ENCODE measurements at regions not wholly inside any gene's neighbourhood (a gene's known extent, or its start where the extent isn't known, plus 50 kb on each side); places are given as distances from the start of the nearest gene placed in this dataset.

DNA sequence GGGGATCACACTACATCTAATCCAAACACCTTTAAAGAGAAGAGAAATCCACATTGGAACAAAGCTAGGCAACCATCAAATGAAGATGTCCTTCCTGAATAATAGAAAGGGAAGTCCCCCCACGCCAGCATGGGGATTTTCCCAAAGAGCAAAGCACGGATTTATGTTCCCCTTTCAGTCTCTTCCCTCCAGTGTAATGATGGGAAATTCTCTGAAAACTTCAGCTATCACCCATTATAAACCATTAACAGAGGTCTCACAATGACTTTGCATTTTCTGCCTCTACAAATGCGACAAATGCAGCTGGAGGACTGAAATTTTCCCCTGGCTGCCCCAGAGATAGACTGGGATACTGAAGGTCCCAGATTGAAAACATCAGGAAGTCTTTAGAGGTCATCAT, 368.7 kb downstream of the EFNA5 start:
- no peak for TF ChIP-seq GLIS3 (CRISPR knock-in tag; IDR thresholded peaks at IDR 0.05)
- TF ChIP-seq ZNF8 (CRISPR knock-in tag; IDR thresholded peaks at IDR 0.05) = no peak
- TF ChIP-seq, protein P1, sequence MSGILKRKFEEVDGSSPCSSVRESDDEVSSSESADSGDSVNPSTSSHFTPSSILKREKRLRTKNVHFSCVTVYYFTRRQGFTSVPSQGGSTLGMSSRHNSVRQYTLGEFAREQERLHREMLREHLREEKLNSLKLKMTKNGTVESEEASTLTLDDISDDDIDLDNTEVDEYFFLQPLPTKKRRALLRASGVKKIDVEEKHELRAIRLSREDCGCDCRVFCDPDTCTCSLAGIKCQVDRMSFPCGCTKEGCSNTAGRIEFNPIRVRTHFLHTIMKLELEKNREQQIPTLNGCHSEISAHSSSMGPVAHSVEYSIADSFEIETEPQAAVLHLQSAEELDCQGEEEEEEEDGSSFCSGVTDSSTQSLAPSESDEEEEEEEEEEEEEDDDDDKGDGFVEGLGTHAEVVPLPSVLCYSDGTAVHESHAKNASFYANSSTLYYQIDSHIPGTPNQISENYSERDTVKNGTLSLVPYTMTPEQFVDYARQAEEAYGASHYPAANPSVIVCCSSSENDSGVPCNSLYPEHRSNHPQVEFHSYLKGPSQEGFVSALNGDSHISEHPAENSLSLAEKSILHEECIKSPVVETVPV (CRISPR knock-in tag; IDR thresholded peaks at IDR 0.05) = no peak
- no peak for TF ChIP-seq ZNF565 (CRISPR knock-in tag; conservative IDR thresholded peaks at IDR 0.05; ENCODE audit: low read depth)
- TF ChIP-seq ZFP3 (CRISPR knock-in tag; IDR thresholded peaks at IDR 0.05) = no peak
- no peak for TF ChIP-seq CSDC2 (CRISPR knock-in tag; IDR thresholded peaks at IDR 0.05)
- no peak for TF ChIP-seq TOX (CRISPR knock-in tag; IDR thresholded peaks at IDR 0.05; ENCODE audit: borderline replicate concordance)
- no peak for TF ChIP-seq ZFP30 (CRISPR knock-in tag; IDR thresholded peaks at IDR 0.05)
- TF ChIP-seq PPARA (CRISPR knock-in tag; IDR thresholded peaks at IDR 0.05; ENCODE audit: borderline replicate concordance) = no peak
- TF ChIP-seq, protein P2, sequence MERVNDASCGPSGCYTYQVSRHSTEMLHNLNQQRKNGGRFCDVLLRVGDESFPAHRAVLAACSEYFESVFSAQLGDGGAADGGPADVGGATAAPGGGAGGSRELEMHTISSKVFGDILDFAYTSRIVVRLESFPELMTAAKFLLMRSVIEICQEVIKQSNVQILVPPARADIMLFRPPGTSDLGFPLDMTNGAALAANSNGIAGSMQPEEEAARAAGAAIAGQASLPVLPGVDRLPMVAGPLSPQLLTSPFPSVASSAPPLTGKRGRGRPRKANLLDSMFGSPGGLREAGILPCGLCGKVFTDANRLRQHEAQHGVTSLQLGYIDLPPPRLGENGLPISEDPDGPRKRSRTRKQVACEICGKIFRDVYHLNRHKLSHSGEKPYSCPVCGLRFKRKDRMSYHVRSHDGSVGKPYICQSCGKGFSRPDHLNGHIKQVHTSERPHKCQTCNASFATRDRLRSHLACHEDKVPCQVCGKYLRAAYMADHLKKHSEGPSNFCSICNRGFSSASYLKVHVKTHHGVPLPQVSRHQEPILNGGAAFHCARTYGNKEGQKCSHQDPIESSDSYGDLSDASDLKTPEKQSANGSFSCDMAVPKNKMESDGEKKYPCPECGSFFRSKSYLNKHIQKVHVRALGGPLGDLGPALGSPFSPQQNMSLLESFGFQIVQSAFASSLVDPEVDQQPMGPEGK (CRISPR knock-in tag; IDR thresholded peaks at IDR 0.05; ENCODE audit: borderline replicate concordance) = no peak
- no peak for TF ChIP-seq ARNTL (CRISPR knock-in tag; IDR thresholded peaks at IDR 0.05; ENCODE audit: borderline replicate concordance, low read depth)
- TF ChIP-seq, protein P3, sequence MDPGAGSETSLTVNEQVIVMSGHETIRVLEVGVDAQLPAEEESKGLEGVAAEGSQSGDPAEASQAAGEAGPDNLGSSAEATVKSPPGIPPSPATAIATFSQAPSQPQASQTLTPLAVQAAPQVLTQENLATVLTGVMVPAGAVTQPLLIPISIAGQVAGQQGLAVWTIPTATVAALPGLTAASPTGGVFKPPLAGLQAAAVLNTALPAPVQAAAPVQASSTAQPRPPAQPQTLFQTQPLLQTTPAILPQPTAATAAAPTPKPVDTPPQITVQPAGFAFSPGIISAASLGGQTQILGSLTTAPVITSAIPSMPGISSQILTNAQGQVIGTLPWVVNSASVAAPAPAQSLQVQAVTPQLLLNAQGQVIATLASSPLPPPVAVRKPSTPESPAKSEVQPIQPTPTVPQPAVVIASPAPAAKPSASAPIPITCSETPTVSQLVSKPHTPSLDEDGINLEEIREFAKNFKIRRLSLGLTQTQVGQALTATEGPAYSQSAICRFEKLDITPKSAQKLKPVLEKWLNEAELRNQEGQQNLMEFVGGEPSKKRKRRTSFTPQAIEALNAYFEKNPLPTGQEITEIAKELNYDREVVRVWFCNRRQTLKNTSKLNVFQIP (CRISPR knock-in tag; IDR thresholded peaks at IDR 0.05; ENCODE audit: borderline replicate concordance, low read depth) = no peak
- no peak for TF ChIP-seq ZC3H10 (CRISPR knock-in tag; IDR thresholded peaks at IDR 0.05)
- TF ChIP-seq, protein P4, sequence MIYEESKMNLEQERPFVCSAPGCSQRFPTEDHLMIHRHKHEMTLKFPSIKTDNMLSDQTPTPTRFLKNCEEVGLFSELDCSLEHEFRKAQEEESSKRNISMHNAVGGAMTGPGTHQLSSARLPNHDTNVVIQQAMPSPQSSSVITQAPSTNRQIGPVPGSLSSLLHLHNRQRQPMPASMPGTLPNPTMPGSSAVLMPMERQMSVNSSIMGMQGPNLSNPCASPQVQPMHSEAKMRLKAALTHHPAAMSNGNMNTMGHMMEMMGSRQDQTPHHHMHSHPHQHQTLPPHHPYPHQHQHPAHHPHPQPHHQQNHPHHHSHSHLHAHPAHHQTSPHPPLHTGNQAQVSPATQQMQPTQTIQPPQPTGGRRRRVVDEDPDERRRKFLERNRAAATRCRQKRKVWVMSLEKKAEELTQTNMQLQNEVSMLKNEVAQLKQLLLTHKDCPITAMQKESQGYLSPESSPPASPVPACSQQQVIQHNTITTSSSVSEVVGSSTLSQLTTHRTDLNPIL (CRISPR knock-in tag; IDR thresholded peaks at IDR 0.05; ENCODE audit: low read depth) = no peak
- no peak for TF ChIP-seq TCF4 (CRISPR knock-in tag; IDR thresholded peaks at IDR 0.05; ENCODE audit: borderline replicate concordance)
- TF ChIP-seq ISL1 (CRISPR knock-in tag; IDR thresholded peaks at IDR 0.05) = no peak
- TF ChIP-seq OSR1 (CRISPR knock-in tag; IDR thresholded peaks at IDR 0.05) = no peak
- no peak for TF ChIP-seq SNAI2 (CRISPR knock-in tag; IDR thresholded peaks at IDR 0.05)
- no peak for ATAC-seq

DNA sequence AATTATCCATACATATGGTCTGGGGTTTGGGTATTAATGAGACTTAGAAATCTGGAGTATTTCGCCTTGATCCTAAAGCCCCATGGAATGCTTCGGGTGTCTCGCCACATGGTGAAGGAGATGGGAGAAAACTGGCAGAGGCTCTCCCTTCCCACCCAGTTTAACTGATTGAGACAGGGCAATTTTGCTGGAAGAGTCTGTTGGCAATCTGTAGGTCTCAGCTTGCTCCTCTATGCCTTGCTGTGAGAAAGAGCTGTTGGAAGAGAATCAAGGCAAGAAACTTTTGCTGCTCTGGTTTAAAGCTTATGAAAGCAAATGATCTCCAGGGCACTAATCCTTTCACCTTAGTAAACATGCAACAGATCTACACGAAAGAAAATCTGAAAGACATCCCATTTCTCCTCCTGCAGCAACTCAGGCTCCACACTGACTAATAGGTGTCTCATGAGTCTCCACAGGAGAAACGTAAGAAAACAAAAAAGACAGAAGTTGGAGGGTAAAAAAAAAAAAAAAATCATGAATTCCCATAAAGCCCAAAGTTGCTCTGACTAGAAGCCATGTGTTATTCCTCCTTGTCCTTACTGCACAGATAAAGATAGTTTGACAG, 369.9 kb downstream of the EFNA5 start:
- no peak for ATAC-seq
- TF ChIP-seq ZC3H10 (CRISPR knock-in tag; IDR thresholded peaks at IDR 0.05) (no peak), ARNTL (CRISPR knock-in tag; IDR thresholded peaks at IDR 0.05; ENCODE audit: borderline replicate concordance, low read depth) (no peak), ZNF8 (CRISPR knock-in tag; IDR thresholded peaks at IDR 0.05) (no peak), RARB (CRISPR knock-in tag; IDR thresholded peaks at IDR 0.05) (no peak), ESRRG (CRISPR knock-in tag; IDR thresholded peaks at IDR 0.05) (no peak), ZFP3 (CRISPR knock-in tag; IDR thresholded peaks at IDR 0.05) (no peak)
- TF ChIP-seq, protein P3 (CRISPR knock-in tag; IDR thresholded peaks at IDR 0.05; ENCODE audit: borderline replicate concordance, low read depth) = no peak

DNA sequence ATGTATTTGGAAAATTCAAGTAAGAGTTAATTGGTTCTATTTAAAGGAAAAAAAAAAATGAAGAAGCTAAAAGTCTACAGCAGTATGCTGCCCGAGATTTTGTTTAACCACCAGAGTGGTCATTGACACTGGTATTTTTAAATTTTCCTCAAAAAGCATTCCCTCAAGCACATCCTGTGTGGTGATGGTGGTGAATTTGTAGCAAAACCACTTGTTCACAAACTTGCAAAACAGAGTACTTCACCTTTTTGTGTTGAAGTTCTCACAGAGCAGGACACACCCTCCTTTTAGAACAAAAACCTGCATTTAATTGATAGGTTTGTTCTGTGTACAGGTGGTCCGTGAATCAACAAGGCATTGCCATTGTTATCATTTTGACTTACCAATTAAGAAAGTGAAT, 374.2 kb downstream of the EFNA5 start:
- no peak for ATAC-seq
- no peak for TF ChIP-seq ISL1 (CRISPR knock-in tag; IDR thresholded peaks at IDR 0.05)
- TF ChIP-seq, protein P5, sequence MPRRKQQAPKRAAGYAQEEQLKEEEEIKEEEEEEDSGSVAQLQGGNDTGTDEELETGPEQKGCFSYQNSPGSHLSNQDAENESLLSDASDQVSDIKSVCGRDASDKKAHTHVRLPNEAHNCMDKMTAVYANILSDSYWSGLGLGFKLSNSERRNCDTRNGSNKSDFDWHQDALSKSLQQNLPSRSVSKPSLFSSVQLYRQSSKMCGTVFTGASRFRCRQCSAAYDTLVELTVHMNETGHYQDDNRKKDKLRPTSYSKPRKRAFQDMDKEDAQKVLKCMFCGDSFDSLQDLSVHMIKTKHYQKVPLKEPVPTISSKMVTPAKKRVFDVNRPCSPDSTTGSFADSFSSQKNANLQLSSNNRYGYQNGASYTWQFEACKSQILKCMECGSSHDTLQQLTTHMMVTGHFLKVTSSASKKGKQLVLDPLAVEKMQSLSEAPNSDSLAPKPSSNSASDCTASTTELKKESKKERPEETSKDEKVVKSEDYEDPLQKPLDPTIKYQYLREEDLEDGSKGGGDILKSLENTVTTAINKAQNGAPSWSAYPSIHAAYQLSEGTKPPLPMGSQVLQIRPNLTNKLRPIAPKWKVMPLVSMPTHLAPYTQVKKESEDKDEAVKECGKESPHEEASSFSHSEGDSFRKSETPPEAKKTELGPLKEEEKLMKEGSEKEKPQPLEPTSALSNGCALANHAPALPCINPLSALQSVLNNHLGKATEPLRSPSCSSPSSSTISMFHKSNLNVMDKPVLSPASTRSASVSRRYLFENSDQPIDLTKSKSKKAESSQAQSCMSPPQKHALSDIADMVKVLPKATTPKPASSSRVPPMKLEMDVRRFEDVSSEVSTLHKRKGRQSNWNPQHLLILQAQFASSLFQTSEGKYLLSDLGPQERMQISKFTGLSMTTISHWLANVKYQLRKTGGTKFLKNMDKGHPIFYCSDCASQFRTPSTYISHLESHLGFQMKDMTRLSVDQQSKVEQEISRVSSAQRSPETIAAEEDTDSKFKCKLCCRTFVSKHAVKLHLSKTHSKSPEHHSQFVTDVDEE (CRISPR knock-in tag; IDR thresholded peaks at IDR 0.05) = no peak
- no peak for TF ChIP-seq TCF4 (CRISPR knock-in tag; IDR thresholded peaks at IDR 0.05; ENCODE audit: borderline replicate concordance)
- no peak for TF ChIP-seq ZC3H10 (CRISPR knock-in tag; IDR thresholded peaks at IDR 0.05)
- TF ChIP-seq, protein P3 (CRISPR knock-in tag; IDR thresholded peaks at IDR 0.05; ENCODE audit: borderline replicate concordance, low read depth) = no peak
- TF ChIP-seq ESRRG (CRISPR knock-in tag; IDR thresholded peaks at IDR 0.05) = no peak
- TF ChIP-seq OSR1 (CRISPR knock-in tag; IDR thresholded peaks at IDR 0.05) = no peak
- no peak for TF ChIP-seq PPARA (CRISPR knock-in tag; IDR thresholded peaks at IDR 0.05; ENCODE audit: borderline replicate concordance)
- TF ChIP-seq, protein P2 (CRISPR knock-in tag; IDR thresholded peaks at IDR 0.05; ENCODE audit: borderline replicate concordance) = no peak
- no peak for TF ChIP-seq ZFP3 (CRISPR knock-in tag; IDR thresholded peaks at IDR 0.05)
- TF ChIP-seq ZNF565 (CRISPR knock-in tag; conservative IDR thresholded peaks at IDR 0.05; ENCODE audit: low read depth) = no peak
- TF ChIP-seq GLIS3 (CRISPR knock-in tag; IDR thresholded peaks at IDR 0.05) = no peak
- no peak for TF ChIP-seq SNAI2 (CRISPR knock-in tag; IDR thresholded peaks at IDR 0.05)
